ENCODE measurements at regions not wholly inside any gene's neighbourhood (a gene's known extent, or its start where the extent isn't known, plus 50 kb on each side); places are given as distances from the start of the nearest gene placed in this dataset.

DNA sequence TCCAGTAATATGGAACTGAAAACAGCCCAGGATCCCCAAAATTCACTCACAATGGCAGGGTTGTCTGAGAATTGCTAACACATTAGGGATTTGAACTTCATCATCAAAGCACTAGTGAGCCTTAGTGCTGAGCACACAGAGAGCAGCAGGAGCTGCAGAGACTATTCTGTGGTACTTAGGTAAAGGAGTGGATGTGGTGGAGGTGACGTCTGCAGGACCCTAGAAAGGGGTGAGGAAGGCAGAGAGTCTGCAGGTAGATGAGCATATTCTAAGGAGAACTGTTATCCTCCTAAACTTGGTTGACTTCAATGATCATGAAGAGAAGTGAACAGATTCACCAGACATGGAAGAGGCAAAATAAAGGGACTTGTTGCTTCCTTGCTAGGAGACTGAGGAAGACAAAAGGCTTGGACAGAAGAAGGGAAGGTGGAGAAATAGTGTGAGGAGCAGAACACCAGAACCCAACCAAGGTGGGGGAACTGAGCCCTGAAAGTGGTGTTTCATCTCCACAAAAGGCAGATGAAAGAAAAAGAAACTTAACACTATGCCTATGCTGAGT is 1164.0 kb downstream of the TMEM121 start:
- TF ChIP-seq POLR2A (IDR thresholded peaks at IDR 0.05) = no peak
- TF ChIP-seq, protein P1, sequence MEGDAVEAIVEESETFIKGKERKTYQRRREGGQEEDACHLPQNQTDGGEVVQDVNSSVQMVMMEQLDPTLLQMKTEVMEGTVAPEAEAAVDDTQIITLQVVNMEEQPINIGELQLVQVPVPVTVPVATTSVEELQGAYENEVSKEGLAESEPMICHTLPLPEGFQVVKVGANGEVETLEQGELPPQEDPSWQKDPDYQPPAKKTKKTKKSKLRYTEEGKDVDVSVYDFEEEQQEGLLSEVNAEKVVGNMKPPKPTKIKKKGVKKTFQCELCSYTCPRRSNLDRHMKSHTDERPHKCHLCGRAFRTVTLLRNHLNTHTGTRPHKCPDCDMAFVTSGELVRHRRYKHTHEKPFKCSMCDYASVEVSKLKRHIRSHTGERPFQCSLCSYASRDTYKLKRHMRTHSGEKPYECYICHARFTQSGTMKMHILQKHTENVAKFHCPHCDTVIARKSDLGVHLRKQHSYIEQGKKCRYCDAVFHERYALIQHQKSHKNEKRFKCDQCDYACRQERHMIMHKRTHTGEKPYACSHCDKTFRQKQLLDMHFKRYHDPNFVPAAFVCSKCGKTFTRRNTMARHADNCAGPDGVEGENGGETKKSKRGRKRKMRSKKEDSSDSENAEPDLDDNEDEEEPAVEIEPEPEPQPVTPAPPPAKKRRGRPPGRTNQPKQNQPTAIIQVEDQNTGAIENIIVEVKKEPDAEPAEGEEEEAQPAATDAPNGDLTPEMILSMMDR (IDR thresholded peaks at IDR 0.05) = no peak
